Thyroid gland (tissue), 4 donors: ENCODE measurements at regions not wholly inside any gene's neighbourhood (a gene's known extent, or its start where the extent isn't known, plus 50 kb on each side); places are given as distances from the start of the nearest gene placed in this dataset.

Experiments used
- POLR2A ChIP-seq, 2 donors: fragments of 450-650 bp; IDR thresholded peaks; one replicate each; pipeline ENCODE4 v1.6.1; 2017; ENCODE audit warnings: antibody characterized with exemption in 2 of 2, mild to moderate bottlenecking in 2 of 2, moderate library complexity in 1 of 2
- TF ChIP-seq, protein P1 (sequence below), 6 experiments: fragments of 200-600 bp in 3 of 6; fragments of 450-650 bp in 3 of 6; sonication (generic) in 3 of 6; IDR thresholded peaks; one replicate each; pipeline ENCODE4 v1.5.1; 2016 to 2019; ENCODE audit warnings: antibody characterized with exemption in 6 of 6, mild to moderate bottlenecking in 2 of 6, inconsistent platforms in 1 of 6, moderate library complexity in 1 of 6

DNA sequence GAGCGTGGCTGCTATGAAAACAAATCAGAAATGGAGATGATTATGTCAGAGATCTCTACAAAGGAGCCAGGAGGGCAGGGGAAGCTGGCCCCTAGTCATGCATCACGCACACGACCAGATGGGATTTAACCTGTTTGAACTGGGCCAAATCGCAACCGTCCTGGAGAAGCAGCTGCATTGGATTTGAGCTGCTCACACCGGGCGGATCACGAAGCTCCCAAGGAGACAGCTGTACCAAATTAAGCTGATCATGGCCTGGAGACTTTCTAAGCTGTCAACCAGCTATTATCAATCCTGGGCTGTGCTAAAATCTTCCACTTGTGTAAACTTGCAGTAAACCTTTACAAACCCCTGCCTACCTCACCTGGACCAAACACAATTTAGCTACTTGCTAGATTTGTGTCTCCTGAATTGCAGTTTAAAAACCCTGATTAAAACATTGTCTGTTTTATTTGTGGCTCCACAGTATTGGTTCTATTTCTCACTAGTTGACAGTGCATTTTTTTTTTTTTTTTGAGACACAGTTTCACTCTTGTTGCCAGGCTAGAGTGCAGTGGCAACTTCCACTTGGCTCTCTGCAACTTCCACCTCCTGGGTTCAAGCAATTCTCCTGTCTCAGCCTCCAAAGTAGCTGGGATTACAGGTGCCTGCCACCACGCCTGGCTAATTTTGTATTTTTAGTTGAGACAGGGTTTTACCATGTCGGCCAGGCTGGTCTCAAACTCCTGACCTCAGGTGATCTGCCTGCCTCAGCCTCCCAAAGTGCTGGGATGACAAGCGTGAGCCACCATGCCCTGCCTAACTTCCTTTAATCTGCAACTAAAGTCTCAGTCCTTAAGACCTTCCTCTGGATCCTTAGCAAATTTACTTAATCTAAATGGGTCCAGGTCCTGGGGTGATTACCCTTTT lies 98.3 kb upstream of the GRIN2A start:
- TF ChIP-seq, protein P1, sequence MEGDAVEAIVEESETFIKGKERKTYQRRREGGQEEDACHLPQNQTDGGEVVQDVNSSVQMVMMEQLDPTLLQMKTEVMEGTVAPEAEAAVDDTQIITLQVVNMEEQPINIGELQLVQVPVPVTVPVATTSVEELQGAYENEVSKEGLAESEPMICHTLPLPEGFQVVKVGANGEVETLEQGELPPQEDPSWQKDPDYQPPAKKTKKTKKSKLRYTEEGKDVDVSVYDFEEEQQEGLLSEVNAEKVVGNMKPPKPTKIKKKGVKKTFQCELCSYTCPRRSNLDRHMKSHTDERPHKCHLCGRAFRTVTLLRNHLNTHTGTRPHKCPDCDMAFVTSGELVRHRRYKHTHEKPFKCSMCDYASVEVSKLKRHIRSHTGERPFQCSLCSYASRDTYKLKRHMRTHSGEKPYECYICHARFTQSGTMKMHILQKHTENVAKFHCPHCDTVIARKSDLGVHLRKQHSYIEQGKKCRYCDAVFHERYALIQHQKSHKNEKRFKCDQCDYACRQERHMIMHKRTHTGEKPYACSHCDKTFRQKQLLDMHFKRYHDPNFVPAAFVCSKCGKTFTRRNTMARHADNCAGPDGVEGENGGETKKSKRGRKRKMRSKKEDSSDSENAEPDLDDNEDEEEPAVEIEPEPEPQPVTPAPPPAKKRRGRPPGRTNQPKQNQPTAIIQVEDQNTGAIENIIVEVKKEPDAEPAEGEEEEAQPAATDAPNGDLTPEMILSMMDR (IDR thresholded peaks at IDR 0.05): no peak
- TF ChIP-seq POLR2A (IDR thresholded peaks at IDR 0.05): no peak
